ENCODE measurements at regions not wholly inside any gene's neighbourhood (a gene's known extent, or its start where the extent isn't known, plus 50 kb on each side); places are given as distances from the start of the nearest gene placed in this dataset.

DNA sequence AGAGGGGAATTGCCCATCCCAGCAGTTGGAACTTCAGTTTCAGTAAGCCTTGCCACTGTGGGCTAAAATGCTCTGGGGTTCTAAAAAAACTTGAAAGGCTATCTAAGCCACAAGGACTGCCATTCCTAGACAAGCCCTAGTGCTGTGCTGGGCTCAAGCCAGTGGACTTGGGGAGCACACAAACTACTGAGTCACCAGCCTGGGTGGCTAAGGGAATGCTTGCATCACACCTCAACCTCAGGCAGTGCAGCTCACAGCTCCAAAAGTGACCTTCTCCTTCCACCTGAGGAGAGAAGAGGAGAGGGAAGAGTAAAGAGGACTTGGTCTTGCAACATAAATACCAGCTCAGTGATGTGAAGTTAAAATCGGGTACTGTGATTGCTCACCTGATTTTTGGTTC is 116.7 kb upstream of the GLRA2 start:
- Histone ChIP-seq H3K9me3 (ENCODE audit: low read depth) (no peaks in the 10 kb centered on the region), H3K4me3 (no peak overlapping the region), H3K27ac (no peak overlapping the region), H3K4me1 (ENCODE audit: low read depth) (no peaks in the 10 kb centered on the region), H3K36me3 (no peaks in the 10 kb centered on the region), H3K27me3 (no peaks in the 10 kb centered on the region)
- TF ChIP-seq, protein P1, sequence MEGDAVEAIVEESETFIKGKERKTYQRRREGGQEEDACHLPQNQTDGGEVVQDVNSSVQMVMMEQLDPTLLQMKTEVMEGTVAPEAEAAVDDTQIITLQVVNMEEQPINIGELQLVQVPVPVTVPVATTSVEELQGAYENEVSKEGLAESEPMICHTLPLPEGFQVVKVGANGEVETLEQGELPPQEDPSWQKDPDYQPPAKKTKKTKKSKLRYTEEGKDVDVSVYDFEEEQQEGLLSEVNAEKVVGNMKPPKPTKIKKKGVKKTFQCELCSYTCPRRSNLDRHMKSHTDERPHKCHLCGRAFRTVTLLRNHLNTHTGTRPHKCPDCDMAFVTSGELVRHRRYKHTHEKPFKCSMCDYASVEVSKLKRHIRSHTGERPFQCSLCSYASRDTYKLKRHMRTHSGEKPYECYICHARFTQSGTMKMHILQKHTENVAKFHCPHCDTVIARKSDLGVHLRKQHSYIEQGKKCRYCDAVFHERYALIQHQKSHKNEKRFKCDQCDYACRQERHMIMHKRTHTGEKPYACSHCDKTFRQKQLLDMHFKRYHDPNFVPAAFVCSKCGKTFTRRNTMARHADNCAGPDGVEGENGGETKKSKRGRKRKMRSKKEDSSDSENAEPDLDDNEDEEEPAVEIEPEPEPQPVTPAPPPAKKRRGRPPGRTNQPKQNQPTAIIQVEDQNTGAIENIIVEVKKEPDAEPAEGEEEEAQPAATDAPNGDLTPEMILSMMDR (IDR thresholded peaks at IDR 0.05; ENCODE audit: low read depth, low read length): no peak
- no peak for DNase-seq (ENCODE audit: low read depth in 1 of 2, low spot score in 1 of 2)

DNA sequence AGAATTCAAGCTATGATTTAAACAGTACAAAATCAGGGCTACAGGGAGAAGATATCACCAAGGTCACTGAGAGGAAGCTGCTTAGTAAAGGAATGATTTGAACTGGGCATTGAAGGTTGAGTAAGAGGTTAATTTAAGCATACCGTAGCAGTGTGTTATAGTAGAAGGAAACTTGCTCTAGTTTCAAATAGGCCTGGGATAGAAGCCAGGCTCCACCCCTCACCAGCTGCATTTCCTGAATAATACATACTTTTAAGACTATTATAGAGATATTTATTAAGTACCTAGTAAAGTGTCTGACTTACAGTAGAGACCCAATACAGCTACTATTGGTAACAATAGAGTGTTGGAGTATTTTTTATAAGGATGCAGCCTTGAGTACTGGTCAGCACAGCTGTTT is 118.0 kb upstream of the GLRA2 start:
- TF ChIP-seq, protein P1 (IDR thresholded peaks at IDR 0.05; ENCODE audit: low read depth, low read length): no peak
- H3K4me1 ChIP-seq (ENCODE audit: low read depth): no peaks in the 10 kb centered on the region
- no peaks in the 10 kb centered on the region for H3K27me3 ChIP-seq
- DNase-seq (ENCODE audit: low read depth in 1 of 2, low spot score in 1 of 2): no peak
- H3K9me3 ChIP-seq (ENCODE audit: low read depth): no peaks in the 10 kb centered on the region
- H3K4me3 ChIP-seq: no peak overlapping the region
- H3K27ac ChIP-seq: no peak overlapping the region
- no peaks in the 10 kb centered on the region for H3K36me3 ChIP-seq

DNA sequence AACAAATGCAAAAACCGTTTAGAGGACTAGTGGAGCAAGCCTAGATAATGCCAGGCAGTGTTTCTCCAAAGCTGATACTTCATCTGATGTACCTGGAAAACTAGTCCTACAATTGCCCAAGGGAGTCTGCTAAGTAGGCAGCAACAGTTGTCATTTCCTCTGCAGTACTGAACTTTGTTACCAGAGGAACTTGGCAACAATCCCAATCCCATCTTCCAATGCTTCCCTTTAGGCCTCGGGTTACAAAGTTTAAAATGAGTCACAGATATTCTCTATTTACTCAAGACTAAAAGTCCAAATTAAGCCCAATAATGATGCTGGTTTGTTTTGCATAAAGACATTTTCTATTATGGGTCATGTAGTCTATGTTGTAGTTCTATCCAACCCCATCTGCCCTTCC is 120.0 kb upstream of the GLRA2 start:
- Histone ChIP-seq H3K9me3 (ENCODE audit: low read depth) (no peaks in the 10 kb centered on the region), H3K36me3 (no peaks in the 10 kb centered on the region), H3K4me1 (ENCODE audit: low read depth) (no peaks in the 10 kb centered on the region), H3K4me3 (no peak overlapping the region), H3K27me3 (no peaks in the 10 kb centered on the region), H3K27ac (no peak overlapping the region)
- DNase-seq (ENCODE audit: low read depth in 1 of 2, low spot score in 1 of 2): no peak
- TF ChIP-seq, protein P1 (IDR thresholded peaks at IDR 0.05; ENCODE audit: low read depth, low read length): no peak

DNA sequence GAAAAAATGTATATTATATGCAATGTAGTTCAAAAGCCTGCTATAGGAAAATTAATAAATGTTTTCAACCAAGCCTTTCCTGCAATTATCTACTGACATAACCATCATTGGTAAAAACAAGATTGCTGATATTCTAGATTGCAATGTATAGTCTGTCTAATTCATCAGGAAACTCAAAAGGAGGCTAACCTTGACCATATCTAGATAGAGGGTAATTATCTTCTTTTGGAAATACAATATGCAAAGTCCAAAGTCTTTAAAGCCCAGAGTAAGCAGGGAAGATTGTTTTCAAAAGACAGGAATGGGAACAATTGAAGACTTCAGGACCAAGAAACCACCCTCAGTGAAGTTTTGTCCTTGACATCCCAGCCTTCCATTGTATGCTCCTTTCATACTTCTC is 123.1 kb upstream of the GLRA2 start:
- Histone ChIP-seq H3K36me3 (no peaks in the 10 kb centered on the region), H3K9me3 (ENCODE audit: low read depth) (no peaks in the 10 kb centered on the region), H3K4me1 (ENCODE audit: low read depth) (no peaks in the 10 kb centered on the region), H3K4me3 (no peak overlapping the region), H3K27ac (no peak overlapping the region), H3K27me3 (no peaks in the 10 kb centered on the region)
- TF ChIP-seq, protein P1 (IDR thresholded peaks at IDR 0.05; ENCODE audit: low read depth, low read length): no peak
- DNase-seq (ENCODE audit: low read depth in 1 of 2, low spot score in 1 of 2): no peak

DNA sequence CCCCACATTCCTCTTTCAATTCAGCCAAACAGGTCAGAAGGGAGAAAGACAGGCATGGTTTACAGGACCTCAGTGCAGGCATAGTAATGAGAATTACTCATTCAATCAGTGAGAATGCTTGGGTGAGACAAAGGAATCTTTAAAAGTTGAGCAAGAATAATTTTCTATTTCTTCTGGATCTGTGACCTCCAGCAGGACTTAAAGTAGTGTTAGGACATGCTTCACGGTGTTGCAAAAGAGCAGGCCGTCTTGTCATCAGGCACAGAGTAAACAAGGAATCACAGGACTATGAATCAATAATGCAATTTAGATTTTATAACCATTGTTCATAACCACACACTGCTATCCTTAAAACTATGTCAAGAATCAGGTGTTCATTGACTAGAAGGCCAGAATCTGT is 130.6 kb upstream of the GLRA2 start:
- H3K36me3 ChIP-seq: no peaks in the 10 kb centered on the region
- H3K9me3 ChIP-seq (ENCODE audit: low read depth): peaks cover 3% of the 10 kb centered on the region
- H3K27ac ChIP-seq: no peak overlapping the region
- no peaks in the 10 kb centered on the region for H3K4me1 ChIP-seq (ENCODE audit: low read depth)
- no peak overlapping the region for H3K4me3 ChIP-seq
- TF ChIP-seq, protein P1 (IDR thresholded peaks at IDR 0.05; ENCODE audit: low read depth, low read length): no peak
- H3K27me3 ChIP-seq: no peaks in the 10 kb centered on the region
- DNase-seq (ENCODE audit: low read depth in 1 of 2, low spot score in 1 of 2): no peak

DNA sequence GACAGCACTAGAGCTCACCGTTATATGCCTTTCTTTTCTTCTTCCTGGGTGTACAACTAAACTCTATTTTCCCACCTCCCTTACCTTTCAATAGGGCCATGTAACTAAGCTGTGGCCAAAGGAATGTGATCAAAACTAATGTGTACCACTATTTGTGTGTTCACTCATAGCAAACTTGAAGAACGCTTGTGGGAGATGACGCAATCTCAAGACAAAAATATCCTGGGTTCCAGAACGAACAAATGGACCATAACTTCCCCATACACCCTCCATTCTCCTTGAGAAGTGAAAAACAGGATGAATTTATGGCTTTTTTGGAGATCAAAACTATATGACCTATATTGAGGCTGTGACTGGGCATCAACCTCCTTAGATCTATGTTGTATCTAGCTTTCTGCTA is 139.7 kb upstream of the GLRA2 start:
- Histone ChIP-seq H3K36me3 (no peaks in the 10 kb centered on the region), H3K27ac (no peak overlapping the region), H3K4me3 (no peak overlapping the region), H3K4me1 (ENCODE audit: low read depth) (no peaks in the 10 kb centered on the region), H3K9me3 (ENCODE audit: low read depth) (no peaks in the 10 kb centered on the region), H3K27me3 (no peaks in the 10 kb centered on the region)
- DNase-seq (ENCODE audit: low read depth in 1 of 2, low spot score in 1 of 2): no peak
- TF ChIP-seq, protein P1 (IDR thresholded peaks at IDR 0.05; ENCODE audit: low read depth, low read length): no peak

Measured in cardiac muscle cell (in vitro differentiated cells and primary cell).